COLO829 (cell line): ENCODE measurements at regions not wholly inside any gene's neighbourhood (a gene's known extent, or its start where the extent isn't known, plus 50 kb on each side); places are given as distances from the start of the nearest gene placed in this dataset.

Experiments
- DNase-seq: peaks from one replicate; pipeline ENCODE4 v3.0.0; 2012; ENCODE audit warnings: low spot score

DNA sequence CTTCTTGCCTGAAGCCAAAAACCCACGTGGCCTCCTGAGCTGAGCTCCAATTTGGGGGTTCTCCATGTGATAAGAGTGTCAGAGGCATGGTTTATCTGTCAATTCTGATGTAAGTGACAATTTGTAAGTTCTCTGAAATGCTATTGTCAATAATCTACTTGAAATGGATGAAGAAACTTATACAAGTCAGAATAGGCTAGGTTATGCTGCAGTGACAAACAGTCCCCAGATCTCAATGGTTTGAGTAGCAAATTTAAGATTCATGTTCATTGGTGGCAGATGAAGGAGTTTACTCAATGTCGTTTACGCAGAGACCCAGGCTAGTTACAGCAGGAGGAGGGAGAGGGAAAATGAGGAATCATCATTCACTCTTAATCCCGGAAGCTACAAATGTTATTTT is 352.4 kb downstream of the KIF16B start:
- no peak for DNase-seq

DNA sequence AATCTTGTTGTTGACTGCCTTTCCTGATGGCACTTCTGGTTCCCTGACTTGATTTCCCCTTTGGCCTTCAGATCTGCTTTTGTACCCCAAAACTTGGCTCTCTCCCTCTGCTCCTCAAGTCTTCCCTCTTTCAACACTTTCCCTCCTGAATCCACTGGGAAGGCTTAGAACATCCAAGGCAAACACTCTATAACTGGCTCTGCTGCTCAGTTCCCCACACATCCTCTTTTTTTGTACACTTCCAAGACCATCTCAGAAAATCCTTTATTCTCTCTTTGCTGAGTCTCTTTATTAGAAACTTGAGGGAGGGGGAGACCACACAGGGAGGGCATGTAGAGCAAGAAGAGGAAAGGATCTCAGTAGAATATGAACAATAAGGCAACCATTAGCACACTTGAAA is 354.1 kb downstream of the KIF16B start:
- no peak for DNase-seq

DNA sequence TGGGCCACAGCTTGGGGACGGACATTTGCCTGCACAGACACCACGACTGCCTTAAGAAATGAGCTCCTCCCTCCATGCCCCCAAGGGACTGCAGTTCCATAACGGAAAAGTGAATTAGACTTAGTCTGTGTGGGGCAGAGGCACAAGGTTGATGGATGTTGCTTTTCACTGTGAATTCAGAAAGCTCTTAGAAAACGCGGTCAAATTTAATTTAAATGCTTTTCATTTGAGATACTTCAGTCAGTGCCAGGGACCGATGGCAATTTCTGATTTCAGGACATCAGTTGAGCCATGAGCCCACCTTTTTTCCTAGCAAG is 356.4 kb downstream of the KIF16B start:
- no peak for DNase-seq

- DNase-seq, result peak; percentile 78
Observed at GRCh38 chr20:16216227-16216913, 356.9 kb downstream of the KIF16B start.

- no peak for DNase-seq
Observed at GRCh38 chr20:16215041-16215440, 358.2 kb downstream of the KIF16B start.

GRCh38 chr20:16212790-16213189 is 360.5 kb downstream of the KIF16B start:
- no peak for DNase-seq

DNA sequence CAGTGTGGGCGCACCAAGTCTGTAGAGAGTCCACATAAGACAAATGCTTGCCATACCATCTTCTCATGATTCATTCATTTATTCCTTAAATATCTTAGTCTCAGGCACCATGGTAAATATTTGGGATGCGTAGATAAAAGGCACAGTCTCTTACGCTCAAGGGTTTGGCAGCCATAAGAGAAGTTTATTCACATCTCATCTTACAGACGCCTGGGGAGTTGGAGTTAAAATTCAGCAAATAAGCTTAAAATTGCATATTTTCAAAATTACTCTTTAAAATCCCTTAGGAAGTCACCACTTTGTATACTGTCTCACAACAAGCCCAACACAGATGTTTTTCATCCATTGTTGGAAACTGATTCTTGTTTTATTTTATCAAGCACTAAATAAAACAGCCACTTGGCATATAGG is 363.3 kb downstream of the KIF16B start:
- DNase-seq, result no peak

DNA sequence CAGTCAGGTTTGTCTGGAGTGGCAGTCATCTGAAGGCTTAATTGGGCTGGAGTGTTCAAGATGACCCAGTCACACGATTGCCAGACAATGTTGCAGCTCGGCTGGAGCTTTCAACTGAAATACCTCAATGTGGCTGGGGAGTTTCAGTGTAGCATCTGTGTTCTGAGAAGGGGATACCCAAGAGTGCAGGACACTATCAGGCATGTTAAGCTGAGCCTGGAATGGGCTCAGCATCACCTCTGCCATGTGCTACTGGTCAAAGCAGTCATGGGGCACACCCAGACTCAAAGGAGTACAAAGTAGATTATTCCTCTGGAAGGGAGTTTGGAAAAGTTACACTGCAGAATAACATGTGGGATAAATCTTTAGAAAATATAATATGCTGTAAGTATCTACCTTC is 363.9 kb downstream of the KIF16B start:
- no peak for DNase-seq

DNA sequence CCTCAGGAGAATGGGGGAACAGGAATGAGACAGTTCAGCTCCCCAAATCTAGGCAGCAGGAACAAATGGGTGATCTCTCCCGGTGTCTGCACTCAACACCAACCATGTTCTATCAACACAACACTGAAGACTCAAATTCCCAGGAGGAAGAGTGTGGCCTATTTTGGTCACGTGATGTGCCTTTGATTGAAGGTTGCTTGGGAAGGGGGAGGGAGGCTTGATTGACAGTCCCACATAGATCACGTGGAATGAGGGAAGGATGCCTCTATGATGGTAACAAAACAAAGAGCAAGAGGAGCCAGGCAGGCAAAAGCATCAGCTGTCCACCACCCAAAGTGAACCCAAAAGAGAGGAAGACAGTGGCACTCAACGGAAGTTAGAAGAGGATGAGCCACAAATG is 364.8 kb downstream of the KIF16B start:
- DNase-seq, result no peak

DNA sequence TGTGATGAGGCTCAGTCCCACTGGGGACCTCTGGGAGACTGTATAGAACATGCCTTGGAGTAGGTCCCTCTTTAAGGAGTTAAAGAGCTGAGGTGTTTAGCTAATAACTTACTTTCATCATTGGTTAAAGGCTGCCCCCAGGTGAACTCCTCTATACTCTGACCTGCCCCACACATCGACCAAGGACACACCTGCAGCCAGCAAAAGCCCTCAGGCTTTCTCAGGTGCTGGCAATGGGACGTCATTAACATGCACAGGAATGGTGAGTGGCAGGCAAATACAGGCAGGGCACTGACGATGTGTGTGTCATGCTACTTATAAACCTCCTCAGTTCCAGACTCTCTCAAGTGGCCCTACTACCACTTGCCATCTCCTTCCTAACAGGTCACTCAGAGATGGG is 366.4 kb downstream of the KIF16B start:
- no peak for DNase-seq

- peak; percentile 53 for DNase-seq
Observed at GRCh38 chr20:16205507-16205906, 367.7 kb downstream of the KIF16B start.

DNA sequence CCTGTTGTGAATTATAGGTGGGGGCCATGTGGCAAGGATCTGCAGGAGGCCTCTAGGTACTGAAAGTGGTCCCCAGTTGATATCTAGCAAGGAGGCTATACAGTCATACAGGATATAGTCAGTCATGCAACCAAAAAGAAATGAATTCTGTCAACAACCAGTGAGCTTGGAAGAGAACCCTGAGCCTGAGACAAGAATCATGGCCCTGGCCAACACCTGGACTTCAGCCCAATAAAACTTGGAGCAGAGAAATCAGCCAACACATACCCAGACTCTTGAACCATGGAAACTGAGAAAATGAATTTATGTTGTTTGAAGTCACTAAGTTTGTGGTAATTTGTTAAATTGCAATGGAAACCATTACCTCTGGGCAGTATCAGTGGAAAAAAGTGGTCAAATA is 370.2 kb downstream of the KIF16B start:
- no peak for DNase-seq

DNA sequence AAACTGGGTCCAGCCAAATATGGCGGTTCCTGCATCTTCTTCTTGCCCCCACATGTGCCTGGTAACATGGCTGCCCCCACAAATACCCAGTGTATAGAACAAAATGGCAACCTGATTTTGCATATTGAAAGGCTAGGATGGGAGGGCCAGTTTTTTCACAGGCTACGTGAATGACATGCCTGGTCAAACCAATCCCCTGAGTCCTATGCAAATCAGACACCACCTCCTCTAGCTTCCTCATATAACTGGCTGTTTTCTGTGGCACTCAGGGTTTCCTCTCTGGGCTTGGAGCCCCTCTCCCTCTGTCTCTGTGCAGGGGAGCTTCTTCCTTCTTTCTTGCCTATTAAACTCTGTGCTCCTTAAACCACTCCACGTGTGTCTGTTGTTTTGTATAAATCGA is 372.1 kb downstream of the KIF16B start:
- DNase-seq, result no peak

- no peak for DNase-seq
Observed at GRCh38 chr20:16197696-16198095, 375.6 kb downstream of the KIF16B start.

- DNase-seq, result no peak
Observed at GRCh38 chr20:16195671-16196070, 377.6 kb downstream of the KIF16B start.

DNA sequence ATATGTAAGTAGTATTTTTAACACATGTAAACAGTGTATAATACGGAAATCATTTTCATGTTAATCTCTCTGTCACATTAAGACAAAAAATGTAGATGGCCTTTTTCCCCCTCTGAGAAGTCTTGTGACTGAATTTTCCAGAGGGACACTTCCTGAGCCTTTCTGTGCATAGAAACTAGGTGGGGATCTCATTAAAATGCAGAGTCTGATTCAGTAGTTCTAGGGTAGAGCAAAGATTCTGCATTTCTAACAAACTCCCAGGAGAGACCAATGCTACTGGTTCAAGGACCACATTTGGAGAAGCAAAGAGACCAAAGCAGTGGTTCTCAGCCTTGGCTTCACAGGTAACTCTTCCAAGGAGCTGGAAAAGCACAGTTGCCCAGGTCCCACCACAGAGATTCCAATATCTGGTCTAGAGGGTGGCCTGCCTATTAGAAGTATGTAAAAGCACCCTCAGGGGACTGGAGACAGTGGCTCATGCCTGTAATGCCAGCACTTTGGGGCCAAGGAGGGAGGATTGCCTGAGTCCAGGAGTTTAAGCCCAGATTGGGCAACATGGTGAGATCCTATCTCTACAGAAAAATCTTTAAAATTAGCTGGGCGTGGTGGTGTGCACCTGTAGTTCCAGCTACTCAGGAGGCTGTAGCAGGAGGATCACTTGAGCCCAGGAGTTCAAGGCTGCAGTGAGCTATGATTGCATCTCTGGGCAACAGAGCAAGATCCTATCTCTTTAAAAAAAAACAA is 378.5 kb downstream of the KIF16B start:
- DNase-seq, result no peak

DNA sequence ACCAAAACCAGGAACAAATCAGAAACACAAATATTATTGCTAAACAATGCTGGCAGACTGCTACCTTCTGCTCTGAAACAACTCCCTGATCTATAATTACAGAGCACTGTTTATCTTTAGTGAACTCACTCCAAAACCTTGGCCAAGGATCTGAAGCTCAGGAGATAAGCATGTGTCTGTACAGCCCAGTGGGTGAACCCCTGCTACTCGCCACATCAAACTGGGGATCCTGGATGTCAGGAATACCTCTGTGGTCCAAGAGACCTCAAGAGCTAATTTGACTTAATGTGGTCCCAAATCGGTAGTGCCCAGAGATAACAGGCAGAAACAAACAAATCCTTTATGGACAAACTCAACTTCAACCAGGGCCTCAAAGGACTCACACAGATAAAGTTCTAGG is 381.8 kb downstream of the KIF16B start:
- DNase-seq, result no peak

- no peak for DNase-seq
Observed at GRCh38 chr20:16189371-16189770, 383.9 kb downstream of the KIF16B start.

DNA sequence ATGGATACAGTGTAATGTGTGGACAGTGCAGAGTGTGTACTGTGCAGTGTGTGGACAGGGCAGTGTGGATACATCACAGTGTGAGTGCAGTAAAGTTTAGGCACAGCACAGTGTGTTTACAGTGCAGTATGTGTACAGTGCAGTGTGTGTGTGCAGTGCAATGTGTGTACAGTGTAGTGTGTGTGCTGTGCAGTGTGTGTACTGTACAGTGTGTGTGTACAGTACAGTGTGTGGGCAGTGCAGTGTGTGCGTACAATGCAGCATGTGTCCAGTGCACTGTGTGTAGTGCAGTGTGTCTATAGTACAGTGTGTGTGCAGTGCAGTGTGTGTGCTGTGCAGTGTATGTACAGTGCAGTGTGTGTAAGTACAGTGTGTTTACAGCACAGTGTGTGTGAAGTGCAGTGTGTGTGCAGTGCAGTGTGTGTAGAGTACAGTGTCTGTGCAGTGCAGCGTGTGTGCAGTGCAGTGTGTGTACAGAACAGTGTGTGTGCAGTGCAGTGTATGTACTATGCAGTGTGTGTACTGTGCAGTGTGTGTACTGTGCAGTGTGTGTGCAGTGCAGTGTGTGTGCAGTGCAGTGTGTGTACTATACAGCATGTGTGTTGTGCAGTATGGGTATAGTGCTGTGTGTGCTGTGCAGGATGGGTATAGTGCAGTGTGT is 385.2 kb downstream of the KIF16B start:
- no peak for DNase-seq

GRCh38 chr20:16179919-16180318 is 393.3 kb downstream of the KIF16B start:
- DNase-seq, result no peak

GRCh38 chr20:16179371-16179770 is 393.9 kb downstream of the KIF16B start:
- no peak for DNase-seq

GRCh38 chr20:16178546-16179135 is 394.6 kb downstream of the KIF16B start:
- DNase-seq, result no peak

DNA sequence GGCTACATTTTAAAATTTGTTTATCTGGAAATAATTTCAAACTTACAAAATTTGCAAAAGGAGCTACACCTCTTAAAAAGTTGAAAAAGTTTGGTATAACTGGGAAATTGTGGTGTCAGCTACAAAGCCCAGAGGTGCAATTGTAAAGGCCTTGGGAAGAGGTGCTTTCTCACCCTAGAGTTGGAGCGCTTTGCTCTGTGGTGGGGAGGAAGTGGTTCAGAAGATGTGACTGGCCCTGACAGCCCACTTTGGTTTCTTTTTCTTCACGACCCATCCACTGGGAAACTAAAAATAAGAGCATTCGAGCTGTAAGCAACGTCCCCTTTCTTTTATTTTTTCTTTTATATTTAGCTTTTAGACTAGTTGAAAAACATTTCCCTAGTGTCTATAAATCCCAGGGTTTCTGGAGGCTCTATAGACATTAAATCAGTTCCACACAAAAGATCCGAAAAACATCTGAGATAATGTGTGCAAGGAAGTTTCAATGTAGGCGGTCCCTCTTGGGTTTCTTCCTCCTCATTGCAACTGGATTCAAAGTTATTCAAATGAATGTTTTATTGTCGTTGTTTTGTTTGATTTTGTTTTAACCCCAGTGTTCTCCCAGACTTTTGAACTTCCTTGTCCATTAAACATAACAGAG is 397.8 kb downstream of the KIF16B start:
- no peak for DNase-seq
